ENCODE measurements at regions not wholly inside any gene's neighbourhood (a gene's known extent, or its start where the extent isn't known, plus 50 kb on each side); places are given as distances from the start of the nearest gene placed in this dataset.

GRCh38 chr20:51311636-51312479 is 230.7 kb downstream of the NFATC2 start:
- Mint-ChIP-seq H3K4me1 (ENCODE audit: low read depth) (peaks cover 12% of the 10 kb centered on the region), H3K27ac (ENCODE audit: unreplicated experiment) (no peak overlapping the region), H3K36me3 (ENCODE audit: low read depth) (no peaks in the 10 kb centered on the region), H3K27me3 (ENCODE audit: low read depth) (no peaks in the 10 kb centered on the region), H3K4me3 (ENCODE audit: unreplicated experiment) (no peak overlapping the region), H3K9me3 (ENCODE audit: low read depth) (peaks cover 6% of the 10 kb centered on the region)
- no peak for DNase-seq (ENCODE audit: low spot score)
- TF ChIP-seq, protein P1, sequence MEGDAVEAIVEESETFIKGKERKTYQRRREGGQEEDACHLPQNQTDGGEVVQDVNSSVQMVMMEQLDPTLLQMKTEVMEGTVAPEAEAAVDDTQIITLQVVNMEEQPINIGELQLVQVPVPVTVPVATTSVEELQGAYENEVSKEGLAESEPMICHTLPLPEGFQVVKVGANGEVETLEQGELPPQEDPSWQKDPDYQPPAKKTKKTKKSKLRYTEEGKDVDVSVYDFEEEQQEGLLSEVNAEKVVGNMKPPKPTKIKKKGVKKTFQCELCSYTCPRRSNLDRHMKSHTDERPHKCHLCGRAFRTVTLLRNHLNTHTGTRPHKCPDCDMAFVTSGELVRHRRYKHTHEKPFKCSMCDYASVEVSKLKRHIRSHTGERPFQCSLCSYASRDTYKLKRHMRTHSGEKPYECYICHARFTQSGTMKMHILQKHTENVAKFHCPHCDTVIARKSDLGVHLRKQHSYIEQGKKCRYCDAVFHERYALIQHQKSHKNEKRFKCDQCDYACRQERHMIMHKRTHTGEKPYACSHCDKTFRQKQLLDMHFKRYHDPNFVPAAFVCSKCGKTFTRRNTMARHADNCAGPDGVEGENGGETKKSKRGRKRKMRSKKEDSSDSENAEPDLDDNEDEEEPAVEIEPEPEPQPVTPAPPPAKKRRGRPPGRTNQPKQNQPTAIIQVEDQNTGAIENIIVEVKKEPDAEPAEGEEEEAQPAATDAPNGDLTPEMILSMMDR (IDR thresholded peaks at IDR 0.05), result no peak

- H3K27me3 Mint-ChIP-seq (ENCODE audit: low read depth), result no peaks in the 10 kb centered on the region
- TF ChIP-seq, protein P1 (IDR thresholded peaks at IDR 0.05), result no peak
- no peak overlapping the region for H3K4me3 Mint-ChIP-seq (ENCODE audit: unreplicated experiment)
- H3K9me3 Mint-ChIP-seq (ENCODE audit: low read depth), result no peaks in the 10 kb centered on the region
- H3K27ac Mint-ChIP-seq (ENCODE audit: unreplicated experiment), result no peak overlapping the region
- no peaks in the 10 kb centered on the region for H3K36me3 Mint-ChIP-seq (ENCODE audit: low read depth)
- DNase-seq (ENCODE audit: low spot score), result no peak
- H3K4me1 Mint-ChIP-seq (ENCODE audit: low read depth), result peaks cover 13% of the 10 kb centered on the region
Measured at GRCh38 chr20:51310216-51310615, 232.3 kb downstream of the NFATC2 start.

DNA sequence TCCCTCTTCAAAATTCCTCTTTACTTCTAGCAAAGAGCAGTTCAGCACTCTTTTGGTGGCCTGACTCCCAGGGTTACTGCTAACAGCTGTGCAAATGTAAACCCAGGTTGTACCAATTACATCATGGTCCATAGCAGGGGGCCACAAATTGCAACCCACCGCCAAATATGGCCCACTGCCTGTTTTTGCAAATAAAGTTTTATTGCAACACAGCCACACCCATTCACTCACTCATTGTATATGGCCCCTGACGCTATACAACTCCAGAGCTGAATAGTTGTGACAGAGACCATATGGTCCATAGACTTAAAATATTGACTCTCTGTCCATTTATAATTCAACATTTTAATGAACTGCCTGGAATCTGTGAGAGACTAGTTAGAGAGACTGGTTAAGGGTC is 233.4 kb downstream of the NFATC2 start:
- no peak overlapping the region for H3K27ac Mint-ChIP-seq (ENCODE audit: unreplicated experiment)
- no peaks in the 10 kb centered on the region for H3K9me3 Mint-ChIP-seq (ENCODE audit: low read depth)
- no peak overlapping the region for H3K4me3 Mint-ChIP-seq (ENCODE audit: unreplicated experiment)
- no peak for DNase-seq (ENCODE audit: low spot score)
- TF ChIP-seq, protein P1 (IDR thresholded peaks at IDR 0.05), result no peak
- H3K36me3 Mint-ChIP-seq (ENCODE audit: low read depth), result no peaks in the 10 kb centered on the region
- peaks cover 14% of the 10 kb centered on the region for H3K4me1 Mint-ChIP-seq (ENCODE audit: low read depth)
- no peaks in the 10 kb centered on the region for H3K27me3 Mint-ChIP-seq (ENCODE audit: low read depth)

- H3K27me3 Mint-ChIP-seq (ENCODE audit: low read depth), result no peaks in the 10 kb centered on the region
- H3K36me3 Mint-ChIP-seq (ENCODE audit: low read depth), result no peaks in the 10 kb centered on the region
- H3K4me3 Mint-ChIP-seq (ENCODE audit: unreplicated experiment), result no peak overlapping the region
- no peak for DNase-seq (ENCODE audit: low spot score)
- TF ChIP-seq, protein P1 (IDR thresholded peaks at IDR 0.05), result peak; percentile 99
- H3K4me1 Mint-ChIP-seq (ENCODE audit: low read depth), result peaks cover 11% of the 10 kb centered on the region
- no peaks in the 10 kb centered on the region for H3K9me3 Mint-ChIP-seq (ENCODE audit: low read depth)
- H3K27ac Mint-ChIP-seq (ENCODE audit: unreplicated experiment), result no peak overlapping the region
Measured at GRCh38 chr20:51306521-51307358, 235.8 kb downstream of the NFATC2 start.

DNA sequence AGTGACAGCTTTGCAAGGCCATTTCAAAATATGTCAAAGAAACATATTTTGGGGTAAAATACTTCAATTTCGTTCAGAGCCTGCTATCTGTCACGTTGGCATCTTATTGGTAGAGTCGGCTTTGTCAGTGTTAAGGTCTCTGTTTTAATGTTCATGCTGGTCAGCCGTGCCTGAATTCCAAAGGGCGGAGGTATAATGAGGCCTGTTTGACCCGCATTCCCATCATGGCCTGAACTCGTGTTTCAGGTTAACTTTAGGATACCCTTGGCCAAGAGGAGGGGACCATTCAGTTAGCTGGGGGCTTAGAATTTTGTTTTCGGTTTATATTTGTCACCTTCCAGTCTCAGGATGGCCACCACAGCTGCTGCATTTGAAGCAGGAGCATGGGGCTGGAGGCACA is 236.4 kb downstream of the NFATC2 start:
- H3K4me3 Mint-ChIP-seq (ENCODE audit: unreplicated experiment), result no peak overlapping the region
- no peaks in the 10 kb centered on the region for H3K27me3 Mint-ChIP-seq (ENCODE audit: low read depth)
- TF ChIP-seq, protein P1 (IDR thresholded peaks at IDR 0.05), result no peak

More for the DNA sequence above, 236.4 kb downstream of the NFATC2 start:
- no peak overlapping the region for H3K27ac Mint-ChIP-seq (ENCODE audit: unreplicated experiment)
- no peak for DNase-seq (ENCODE audit: low spot score)
- H3K36me3 Mint-ChIP-seq (ENCODE audit: low read depth), result no peaks in the 10 kb centered on the region
- H3K4me1 Mint-ChIP-seq (ENCODE audit: low read depth), result peaks cover 7% of the 10 kb centered on the region
- no peaks in the 10 kb centered on the region for H3K9me3 Mint-ChIP-seq (ENCODE audit: low read depth)

Data from chondrocyte (in vitro differentiated cells).